GM19463 (cell line): ENCODE measurements at regions not wholly inside any gene's neighbourhood (a gene's known extent, or its start where the extent isn't known, plus 50 kb on each side); places are given as distances from the start of the nearest gene placed in this dataset.

ENCODE experiments used
- ATAC-seq: cut with Tn5 transposase; IDR thresholded peaks from one replicate; pipeline ENCODE4 v1.9.1; 2021; ENCODE audit warnings: mild to moderate bottlenecking, moderate library complexity; ENCODE audit not compliant: unreplicated experiment

DNA sequence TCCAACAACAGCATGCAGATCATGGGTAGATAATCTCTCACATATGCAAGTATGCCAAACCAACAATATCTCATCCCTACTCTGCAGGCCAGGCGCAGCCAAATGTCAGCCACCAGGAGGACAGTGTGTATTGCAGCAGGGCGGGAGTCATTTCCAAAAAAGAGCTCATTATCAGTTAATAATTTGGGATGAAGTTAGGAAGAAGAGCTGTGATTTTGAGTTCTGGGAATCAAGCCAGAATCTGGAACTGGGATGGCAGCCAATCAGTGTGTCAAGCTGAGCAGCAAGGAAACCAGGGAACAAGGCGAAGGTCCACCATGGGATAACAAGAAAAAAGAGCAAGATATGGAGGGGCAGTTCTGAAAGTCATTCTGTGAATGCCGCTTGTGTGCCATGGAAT, 88.2 kb upstream of the CAMK2D start:
- no peak for ATAC-seq

DNA sequence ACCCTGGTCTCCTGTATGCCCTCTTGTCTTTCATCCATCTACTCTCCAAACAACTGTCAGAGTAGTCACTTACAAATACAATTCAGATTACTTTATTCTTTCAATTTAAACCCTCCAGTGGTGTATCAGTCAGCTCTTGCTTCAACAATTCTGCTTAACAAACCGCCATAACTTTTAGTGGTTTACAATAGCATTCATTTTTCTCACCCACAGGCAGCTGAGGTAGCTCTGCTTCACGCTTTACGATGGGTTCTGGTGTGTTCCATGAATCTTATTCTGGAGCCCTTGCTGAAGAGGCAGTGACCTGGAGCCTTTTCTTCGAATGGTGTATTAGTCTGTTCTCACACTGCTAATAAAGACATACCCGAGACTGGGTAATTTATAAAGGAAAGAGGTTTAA, 86.2 kb upstream of the CAMK2D start:
- ATAC-seq: no peak

DNA sequence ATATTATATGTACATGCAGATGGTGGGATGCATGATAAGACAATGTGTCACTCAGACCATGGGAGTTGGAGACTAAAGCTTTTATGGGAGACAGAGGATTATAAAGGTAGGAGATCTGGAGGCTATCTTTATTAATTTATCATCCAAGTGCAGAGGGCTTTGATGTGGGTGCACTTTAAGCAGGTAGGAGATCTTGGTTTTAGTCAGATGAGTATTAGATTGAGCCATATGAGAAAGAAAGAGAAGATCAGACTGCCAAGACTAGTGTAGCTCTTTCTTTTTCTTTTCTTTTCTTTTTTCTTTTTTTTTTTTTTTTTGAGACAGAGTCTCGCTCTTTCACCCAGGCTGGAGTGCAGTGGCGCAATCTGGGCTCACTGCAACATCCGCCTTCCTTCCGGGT, 84.9 kb upstream of the CAMK2D start:
- ATAC-seq: no peak

DNA sequence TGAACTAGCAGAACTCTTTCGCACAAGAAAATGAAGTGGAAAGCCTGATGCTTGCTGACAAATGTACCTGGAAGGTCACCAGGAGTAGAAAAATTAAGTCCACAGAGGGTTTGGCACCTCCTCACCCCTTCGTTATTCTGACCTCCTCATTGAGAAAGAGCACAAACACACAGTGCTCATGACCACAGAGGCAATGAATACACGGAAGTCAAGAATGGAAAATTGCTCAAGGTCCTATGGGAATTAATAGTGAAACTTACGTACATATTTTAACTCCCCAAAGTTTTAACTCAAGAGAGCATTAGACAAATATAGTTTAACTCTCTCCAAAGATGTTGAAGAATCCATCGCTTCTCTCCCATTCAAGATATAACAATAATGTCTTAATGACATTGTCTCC, 83.6 kb upstream of the CAMK2D start:
- ATAC-seq: no peak

DNA sequence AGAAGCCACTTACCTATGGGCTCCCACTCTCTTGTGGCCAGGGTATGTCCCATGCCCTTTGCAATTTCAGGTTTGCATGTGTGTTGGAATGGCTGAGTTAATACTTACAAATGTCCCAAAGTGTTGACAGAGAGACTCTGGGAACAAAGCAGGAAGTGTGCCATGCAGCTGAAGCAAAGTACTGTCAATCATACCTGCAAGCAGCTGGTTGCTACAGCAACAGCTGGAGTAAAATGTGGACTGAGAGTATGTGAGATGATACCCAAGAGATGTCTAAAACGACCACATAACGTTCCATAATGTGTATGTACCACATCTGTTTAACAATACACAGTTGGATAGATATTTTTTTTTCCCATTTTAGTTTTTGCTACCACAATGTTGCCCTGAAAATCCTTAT, 82.8 kb upstream of the CAMK2D start:
- no peak for ATAC-seq

DNA sequence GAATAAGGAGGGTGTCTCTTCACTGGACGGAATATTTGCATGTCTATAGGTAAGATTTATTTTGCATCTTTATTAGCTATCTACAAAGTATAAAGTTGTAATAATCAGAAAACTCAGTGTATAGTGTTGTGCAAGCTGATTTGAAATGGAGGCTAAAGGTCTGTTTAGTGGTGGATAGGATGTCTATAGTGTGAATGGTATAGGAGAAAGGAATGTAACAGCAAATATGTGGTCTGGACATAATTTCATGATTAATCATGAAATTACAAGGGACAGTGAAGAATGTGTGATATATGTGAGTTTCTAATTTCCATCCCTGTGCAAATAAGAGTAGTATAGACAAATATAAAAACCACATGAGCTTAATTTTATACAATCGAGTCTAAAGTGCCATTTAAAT, 79.3 kb upstream of the CAMK2D start:
- no peak for ATAC-seq

DNA sequence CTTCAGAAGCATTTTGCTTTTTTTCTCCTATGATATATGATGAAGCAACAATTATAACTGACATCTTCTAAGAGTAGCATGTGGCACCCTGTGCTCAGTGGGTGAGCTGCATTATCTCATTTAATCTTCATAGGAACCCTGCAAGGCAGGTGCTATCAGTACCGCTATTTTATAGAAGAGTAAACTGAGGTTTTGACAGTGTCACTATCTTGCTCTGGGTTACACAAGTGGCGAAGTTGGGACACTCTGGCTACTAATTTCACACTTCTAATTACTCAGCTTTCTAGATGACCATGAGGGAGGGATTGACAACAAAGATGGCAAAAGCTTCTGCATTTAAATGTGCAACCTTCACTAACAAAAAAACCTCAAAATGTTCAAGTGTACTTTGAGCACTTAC, 76.9 kb upstream of the CAMK2D start:
- ATAC-seq: no peak

DNA sequence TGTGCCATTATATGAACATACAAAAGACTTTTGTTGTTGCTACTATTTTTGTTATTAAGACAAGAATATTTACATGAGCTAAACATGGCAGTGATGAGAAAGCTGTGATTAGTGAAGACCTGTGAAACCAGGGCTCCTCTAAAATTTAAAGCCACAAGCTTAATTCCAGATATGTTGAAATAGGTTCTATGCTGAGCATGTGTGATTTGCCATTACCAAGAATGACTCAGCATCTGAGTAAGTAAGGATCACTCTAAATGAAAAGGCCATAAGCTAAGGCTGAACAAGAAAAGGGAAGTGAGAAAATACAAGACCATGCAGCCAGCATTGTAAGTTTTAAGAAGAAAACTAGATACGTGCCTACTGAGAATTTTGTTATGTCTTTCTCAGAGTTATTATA, 75.9 kb upstream of the CAMK2D start:
- peak; percentile 100 for ATAC-seq

DNA sequence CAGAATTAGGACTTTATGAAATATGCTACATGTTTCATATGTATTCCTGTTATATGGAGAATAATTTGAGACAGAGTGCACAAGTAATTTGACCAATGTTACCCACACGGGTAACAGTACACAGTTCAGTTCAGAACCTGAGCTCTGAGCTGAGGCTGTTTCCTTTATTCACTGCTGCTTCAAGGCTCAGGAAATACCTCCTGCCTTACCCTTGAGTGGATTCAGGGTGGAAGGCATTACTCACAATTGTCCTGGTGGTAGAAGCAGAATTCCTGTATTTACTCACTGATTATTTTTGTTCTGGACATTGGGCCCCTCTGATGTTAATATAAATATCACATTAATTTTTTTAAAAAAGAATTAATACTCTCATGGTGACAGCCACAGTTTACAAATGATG, 73.5 kb upstream of the CAMK2D start:
- no peak for ATAC-seq

DNA sequence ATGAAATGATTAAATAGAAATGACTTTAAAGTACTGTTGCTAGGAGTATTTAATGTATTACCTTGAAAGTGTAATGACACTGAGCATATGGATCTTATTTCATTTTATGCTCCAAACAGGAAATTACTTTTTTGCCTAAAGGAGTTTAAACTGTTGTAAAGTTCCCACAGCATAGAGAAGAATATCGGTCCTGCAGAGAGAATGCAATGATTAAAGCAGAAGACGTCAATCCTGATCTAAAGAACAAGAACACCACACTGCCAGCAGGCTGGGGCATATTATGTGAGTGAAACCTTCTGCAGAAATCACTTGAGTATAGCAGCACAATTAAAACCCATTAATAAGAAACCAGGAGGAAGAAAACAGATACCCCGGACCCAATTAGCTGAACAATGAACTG, 72.8 kb upstream of the CAMK2D start:
- no peak for ATAC-seq

DNA sequence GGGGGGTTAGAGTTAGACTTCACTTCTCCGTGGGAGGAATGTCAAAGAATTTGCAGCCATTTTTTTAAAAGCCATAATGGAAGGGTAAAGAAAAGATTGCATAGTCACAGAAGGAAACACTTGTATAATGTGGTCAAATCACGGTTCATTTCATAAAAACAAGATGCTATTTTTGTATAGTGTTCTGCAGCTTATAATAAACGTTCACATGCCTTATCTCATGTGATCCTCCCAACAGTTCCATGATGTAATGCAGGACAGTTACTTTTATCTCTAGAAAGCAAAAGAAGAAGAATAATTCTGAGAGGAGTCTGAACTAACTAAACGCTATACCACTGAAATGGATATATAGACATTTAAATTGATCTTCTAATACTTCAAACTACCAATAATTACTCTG, 71.3 kb upstream of the CAMK2D start:
- ATAC-seq: no peak

DNA sequence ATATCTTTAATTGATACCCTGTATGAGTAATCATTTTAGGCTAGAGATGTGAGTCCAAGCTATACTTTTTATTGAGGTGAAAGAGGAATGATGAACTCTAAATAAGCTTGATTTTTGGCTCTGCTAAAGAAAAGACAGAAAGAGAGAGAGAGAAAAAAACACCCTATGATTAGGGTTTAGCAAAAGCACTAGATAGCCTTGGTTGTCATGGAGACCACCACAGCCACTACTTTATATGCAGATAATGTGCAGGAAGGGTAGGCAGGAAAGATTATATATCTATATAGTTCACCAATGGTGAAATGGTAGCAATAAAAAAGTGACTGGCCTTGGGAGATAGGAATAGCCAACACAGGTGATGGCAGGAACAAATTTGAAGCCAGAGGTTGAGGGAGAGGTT, 69.9 kb upstream of the CAMK2D start:
- no peak for ATAC-seq

DNA sequence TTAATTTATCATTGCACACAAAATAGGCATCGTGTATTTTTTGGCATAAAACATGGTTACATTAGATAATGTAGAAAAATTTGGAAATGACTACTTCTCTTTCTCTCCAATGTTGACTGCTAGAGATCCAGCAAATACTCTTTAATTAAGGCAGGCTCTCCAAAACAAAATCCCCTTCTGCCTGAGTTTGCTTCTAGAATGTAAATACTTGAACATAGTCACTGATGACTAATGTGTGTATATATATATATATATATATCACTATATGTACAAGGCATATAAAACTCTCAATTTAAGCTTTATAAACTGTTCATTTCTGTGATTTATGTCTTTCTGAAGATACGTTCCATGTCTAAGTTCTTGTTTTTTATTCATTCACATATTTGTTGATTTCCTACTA, 67.2 kb upstream of the CAMK2D start:
- no peak for ATAC-seq

DNA sequence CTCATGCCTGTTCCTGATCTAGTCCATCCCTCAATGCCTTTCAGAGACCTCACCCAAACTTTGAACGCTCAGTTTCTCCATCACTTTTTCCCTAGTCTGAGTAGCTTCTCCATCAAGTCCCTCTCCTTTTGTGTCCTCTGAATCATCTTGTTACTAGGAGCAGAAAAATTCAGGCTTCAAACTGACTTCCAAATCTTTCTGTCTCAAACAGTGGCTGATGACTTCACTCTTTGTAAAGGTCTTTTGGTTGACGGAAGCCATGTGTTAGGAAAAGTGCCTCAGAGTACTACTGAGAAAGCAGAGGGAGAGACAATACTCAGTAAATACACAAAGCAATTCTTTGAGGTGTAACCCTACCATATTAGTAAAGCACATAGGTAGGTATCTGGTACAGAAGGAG, 65.7 kb upstream of the CAMK2D start:
- ATAC-seq: no peak

DNA sequence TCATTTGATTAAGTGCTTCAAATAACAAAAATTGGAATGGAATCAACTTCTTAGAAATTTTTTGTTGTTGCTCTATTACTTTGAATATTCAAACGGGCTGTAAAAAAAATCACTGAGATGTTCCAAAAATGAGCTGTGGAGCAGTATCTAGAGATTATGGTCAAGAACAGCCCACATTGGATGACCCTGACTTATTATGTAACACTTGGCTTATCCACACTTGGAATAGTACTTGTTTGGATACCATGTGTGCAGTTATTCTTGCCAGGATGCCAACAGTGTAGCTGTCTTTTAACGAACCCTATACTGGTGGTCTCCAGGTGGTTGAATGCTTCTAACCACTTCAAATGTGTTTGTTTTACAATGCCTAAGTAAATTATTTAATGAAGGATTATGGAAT, 64.9 kb upstream of the CAMK2D start:
- no peak for ATAC-seq

DNA sequence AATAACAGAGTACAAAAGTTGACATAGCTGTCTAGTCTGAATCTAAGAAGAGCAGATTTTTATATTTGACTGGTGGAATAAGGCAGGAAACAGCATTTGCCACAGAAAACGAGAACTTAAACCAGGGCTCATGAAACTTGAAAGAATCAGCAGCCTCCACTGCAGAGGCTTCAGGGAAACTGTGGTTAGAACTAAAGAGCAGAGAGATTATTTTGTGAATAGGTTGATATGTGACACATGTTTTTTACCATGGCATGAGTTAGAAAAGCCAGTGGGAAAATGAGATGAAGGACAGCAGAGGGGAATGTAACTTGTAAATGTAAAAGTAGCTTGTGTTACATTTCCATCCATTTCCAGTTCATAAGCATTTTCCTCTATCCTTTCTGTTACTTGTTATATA, 63.7 kb upstream of the CAMK2D start:
- peak; percentile 50 for ATAC-seq

DNA sequence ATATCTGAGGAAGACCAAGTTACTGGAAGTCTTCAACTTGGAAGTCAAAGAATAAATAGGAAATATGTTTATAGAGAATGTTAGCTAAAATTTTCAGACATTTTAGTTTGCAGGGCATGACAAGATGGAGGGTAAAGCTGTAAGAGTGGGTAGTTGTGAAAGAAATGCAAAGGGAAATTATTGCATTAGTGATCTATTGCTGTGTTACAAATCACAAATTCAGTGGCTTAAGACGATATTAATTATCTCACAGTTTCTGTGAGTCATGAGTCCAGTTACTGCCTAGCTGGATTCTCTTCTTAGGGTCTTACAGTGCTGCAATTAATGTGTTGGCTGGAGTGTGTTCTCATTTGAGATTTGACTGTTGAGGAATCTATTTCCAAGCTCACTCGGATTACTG, 62.9 kb upstream of the CAMK2D start:
- no peak for ATAC-seq

DNA sequence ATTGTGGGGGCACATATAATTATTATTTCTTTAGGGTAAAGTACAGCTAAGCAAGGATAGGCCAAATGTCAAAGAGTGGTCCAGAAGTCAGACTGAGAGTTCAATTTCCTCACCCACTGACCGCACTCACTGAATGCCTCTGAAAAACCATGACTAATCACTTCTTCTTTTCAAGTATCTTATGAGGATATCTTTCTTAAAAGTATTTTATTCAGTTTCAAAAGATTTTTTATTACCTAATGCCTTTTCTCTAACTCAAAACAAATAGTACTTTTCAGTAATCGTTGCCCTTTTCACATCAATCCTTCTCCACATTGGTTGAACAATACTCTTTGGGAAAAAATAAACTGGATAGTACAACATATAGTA, 61.7 kb upstream of the CAMK2D start:
- peak; percentile 60 for ATAC-seq

DNA sequence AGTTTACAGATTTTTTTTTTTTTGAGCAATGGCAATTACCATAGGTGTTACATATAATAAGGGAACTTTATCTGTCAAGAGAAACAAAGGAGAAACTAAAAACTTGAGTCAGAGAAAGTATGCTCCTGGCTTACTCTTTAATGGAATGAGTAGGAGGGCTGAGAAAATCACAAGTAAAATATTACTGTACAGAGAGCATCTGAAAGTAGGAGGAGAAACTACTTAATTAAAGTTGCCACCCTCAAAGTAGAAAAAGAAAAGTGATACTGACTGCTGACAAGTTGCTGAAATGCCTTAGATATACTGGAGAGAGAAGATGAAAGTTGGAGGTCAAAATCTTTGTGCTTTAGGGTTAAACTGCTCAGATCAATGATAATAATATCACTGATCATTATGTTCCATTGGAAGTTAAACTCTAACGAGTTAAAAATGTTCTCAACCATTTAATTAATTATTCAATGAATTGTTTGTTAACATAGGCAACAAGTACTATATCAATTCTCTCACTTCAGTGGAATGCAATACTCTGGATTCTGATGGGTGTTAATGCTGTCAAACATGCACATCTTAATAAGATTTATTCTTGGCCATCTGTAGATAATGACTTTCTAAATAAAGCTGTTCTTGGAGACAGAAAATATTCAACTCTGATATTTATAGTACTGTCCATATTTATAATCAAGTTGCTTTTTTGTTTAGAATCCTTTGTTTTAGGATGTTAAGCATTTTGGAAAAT, 61.2 kb upstream of the CAMK2D start:
- ATAC-seq: peak; percentile 63

DNA sequence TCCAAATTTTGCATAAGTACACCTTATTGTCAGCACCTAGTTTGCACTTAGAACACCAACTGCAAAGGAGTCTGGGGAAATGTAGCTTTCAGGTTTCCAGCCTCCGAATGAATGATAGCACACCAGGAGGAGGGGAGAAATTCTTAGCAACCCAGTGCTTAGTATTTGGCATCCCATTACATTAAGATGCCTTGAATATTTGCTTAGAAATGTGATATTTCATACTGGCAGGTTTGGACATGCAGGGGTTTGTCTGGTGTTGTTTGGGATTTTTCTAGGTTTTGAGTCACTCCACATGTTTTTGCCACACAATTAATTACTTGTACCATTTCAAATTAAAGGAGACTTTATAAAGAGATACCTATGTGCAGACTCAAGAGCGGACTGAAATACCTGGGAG, 60.3 kb upstream of the CAMK2D start:
- ATAC-seq: no peak

DNA sequence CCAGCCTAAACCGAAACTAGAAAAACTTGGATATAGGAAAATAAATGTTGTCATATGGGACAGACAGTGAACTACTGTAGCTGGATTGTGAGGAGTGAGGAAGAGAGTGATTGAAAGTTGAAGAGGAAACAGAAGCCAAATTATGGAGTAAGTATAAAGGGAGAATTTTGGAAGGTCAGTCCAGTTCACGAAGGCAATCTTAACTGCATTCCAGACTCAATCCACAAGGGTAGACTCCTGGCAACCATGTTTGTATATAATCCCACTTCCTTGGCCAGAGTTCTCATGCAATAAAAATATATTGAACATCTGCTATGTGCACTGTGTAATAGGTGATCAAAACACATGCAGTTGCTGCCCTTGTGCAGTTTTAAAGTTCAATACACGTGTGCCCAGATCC, 58.6 kb upstream of the CAMK2D start:
- no peak for ATAC-seq

DNA sequence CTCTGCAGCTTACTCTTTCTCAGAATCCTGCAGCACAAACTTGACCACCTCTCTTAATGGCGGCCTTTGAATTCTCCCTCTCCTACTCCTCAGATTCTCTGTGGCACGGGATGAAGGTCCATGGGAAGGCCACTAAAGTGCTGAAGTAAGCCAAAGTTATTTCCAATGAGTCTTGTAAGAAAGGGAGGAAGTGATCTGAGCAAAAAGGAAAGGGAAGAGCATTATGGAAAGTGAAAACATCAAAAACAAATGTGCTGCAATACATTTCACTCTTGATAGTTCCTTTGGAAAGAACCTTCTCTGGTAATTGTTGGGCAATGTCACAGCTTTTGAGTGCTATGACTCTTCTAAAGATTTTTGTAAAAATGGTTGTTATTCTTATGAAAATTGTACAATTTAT, 54.3 kb upstream of the CAMK2D start:
- ATAC-seq: no peak

DNA sequence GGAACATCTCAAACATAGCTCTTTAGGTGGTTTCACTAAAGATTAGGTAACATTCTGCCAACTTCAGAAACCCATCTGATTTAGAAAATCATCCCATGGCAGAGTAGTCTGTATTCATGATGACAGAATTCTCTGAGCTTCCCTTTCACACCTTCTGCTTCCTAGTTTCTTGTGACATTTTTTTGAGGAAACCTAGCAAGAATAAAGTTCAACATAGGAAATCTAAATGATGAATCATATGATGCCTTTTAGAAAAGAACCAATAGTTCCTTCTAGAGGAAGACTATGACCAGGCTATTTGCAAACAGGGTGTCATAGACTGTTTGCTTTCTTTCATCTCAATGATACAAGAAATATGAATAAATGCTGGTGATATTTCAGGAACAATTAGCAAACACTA, 49.8 kb upstream of the CAMK2D start:
- ATAC-seq: no peak
